Renal cortical epithelial cell (primary cell): ENCODE measurements at regions not wholly inside any gene's neighbourhood (a gene's known extent, or its start where the extent isn't known, plus 50 kb on each side); places are given as distances from the start of the nearest gene placed in this dataset.

Source experiments
- DNase-seq: peaks from one replicate; pipeline ENCODE4 v3.0.0-alpha.2; 2011; ENCODE audit warnings: low read depth

DNA sequence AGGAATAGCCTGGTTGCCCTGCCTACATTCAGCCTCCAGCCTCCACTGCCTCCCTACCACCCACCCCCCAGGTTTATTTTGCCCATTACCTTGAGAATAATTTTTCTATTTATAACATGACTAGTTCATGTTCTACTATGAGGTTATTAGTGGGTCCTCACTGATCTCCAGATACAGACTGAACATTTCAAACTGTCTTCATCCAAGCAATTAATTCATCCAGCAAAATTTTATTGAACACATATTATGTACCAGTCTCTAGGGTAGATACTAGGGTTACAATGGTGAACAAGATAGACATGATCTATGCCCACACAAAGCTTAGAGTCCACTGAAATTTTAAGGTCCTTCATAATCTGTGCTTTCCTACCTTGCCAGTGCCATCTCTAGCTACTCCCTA is 51.6 kb upstream of the FHIP2A start:
- no peak for DNase-seq

DNA sequence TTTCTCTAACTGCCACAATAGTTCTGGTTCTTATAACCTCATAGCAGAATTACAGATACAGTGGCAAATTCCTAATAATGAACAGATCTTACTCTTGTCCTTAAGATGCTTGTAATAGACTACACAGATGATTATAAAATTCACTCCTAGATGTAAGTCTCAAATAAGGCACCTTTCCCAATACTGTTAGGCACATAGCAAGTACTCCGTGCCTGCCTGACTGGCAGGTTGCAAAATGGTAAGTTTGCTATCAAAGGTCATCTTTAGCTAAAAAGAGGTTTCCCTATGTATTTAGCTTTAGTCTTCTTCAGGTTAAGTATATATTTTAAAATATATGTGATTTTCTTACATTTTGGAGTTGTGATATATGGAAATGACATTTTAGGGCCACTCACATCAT is 50.4 kb upstream of the FHIP2A start:
- DNase-seq, result no peak

DNA sequence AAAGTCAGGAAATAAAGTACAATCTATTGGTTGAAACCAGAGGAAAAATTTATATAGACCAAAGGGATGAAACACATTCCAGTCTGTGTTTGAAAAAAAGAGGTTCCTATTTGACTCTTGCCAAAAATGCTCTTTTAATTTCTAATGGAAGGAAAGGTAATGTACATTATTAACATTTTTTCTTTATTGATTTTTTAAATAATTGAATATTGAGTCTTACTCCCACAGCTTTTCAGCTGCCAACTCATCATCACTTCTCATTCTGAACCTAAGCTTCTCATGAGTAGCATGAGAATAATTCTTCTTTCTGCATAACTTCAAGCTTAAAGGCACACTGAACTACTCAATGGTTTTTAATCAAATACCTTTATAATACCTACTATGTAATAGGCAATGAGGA is 49.8 kb upstream of the FHIP2A start:
- DNase-seq, result no peak
